H1 (cell line): ENCODE measurements at regions not wholly inside any gene's neighbourhood (a gene's known extent, or its start where the extent isn't known, plus 50 kb on each side); places are given as distances from the start of the nearest gene placed in this dataset.

Experiments used
- CTCF ChIA-PET: fragments of 300-600 bp; sonication (Branson Sonifier 250); formaldehyde crosslinking; loops from one replicate; lab custom pipeline; 2021; ENCODE audit not compliant: partially characterized antibody; lab: Charles Lee
- POLR2A ChIA-PET: fragments of 300-600 bp; sonication (Branson Sonifier 250); formaldehyde crosslinking; loops from one replicate; lab custom pipeline; 2021; ENCODE audit warnings: inconsistent platforms; ENCODE audit not compliant: partially characterized antibody; lab: Charles Lee
- DNase-seq, 2 experiments: peaks; one replicate each; pipeline versions ENCODE4 v3.0.0 to v3.0.0-alpha.2; 2010 to 2022; ENCODE audit warnings: low spot score in 2 of 2, low read depth in 1 of 2, mixed read lengths in 1 of 2
- FAIRE-seq: peaks from 2 replicates; lab custom pipeline; 2011; peaks lifted over from hg19 to GRCh38; lab: Jason Lieb, UNC
- H2AFZ ChIP-seq: 2 replicates; pipeline ENCODE4 v1.8.1; 2012; ENCODE audit warnings: low read length, inconsistent platforms
- H2AK5ac ChIP-seq: 2 replicates; pipeline ENCODE4 v1.6.1; 2013; ENCODE audit warnings: low read depth, low read length
- H2BK120ac ChIP-seq: replicated peaks from 2 replicates; pipeline ENCODE3; 2013; ENCODE audit warnings: low read depth, low read length, inconsistent platforms
- H2BK12ac ChIP-seq: 2 replicates; pipeline ENCODE4 v1.6.1; 2013; ENCODE audit warnings: low read depth, low read length
- H2BK15ac ChIP-seq: 2 replicates; pipeline ENCODE4 v1.6.1; 2013; ENCODE audit warnings: low read length
- H2BK20ac ChIP-seq: 2 replicates; pipeline ENCODE4 v1.6.1; 2013; ENCODE audit warnings: low read length
- H2BK5ac ChIP-seq: 2 replicates; pipeline ENCODE4 v1.6.1; 2013; ENCODE audit warnings: low read depth, low read length
- H3K14ac ChIP-seq: 2 replicates; pipeline ENCODE4 v1.6.1; 2013; ENCODE audit warnings: inconsistent platforms; ENCODE audit not compliant: insufficient read length
- H3K18ac ChIP-seq: 2 replicates; pipeline ENCODE4 v1.6.1; 2013; ENCODE audit warnings: low read length; ENCODE audit errors: extremely low read depth
- H3K23ac ChIP-seq: 2 replicates; pipeline ENCODE4 v1.6.1; 2013; ENCODE audit warnings: inconsistent platforms; ENCODE audit not compliant: insufficient read length
- H3K23me2 ChIP-seq: 2 replicates; pipeline ENCODE4 v1.6.1; 2013; ENCODE audit warnings: low read depth, low read length
- H3K27ac ChIP-seq: 2 replicates; pipeline ENCODE4 v1.6.1; 2011; ENCODE audit warnings: low read depth, low read length, inconsistent platforms
- H3K27me3 ChIP-seq, 4 experiments: replicated peaks in 1 of 4; 1 replicate in 1 of 4; 2 replicates in 3 of 4; pipeline versions ENCODE4 v1.6.1 to v1.8.1; 2011 to 2013; ENCODE audit warnings: low read length in 3 of 4, mild to moderate bottlenecking in 3 of 4, inconsistent platforms in 2 of 4, mixed read lengths in 2 of 4, moderate library complexity in 1 of 4; ENCODE audit not compliant: control insufficient read depth in 3 of 4, insufficient read depth in 3 of 4; ENCODE audit errors: extremely low read depth in 1 of 4
- H3K36me3 ChIP-seq, 4 experiments: 2 replicates each; pipeline versions ENCODE4 v1.6.1 to v1.8.1; 2011 to 2013; ENCODE audit warnings: mild to moderate bottlenecking in 4 of 4, low read length in 3 of 4, moderate library complexity in 2 of 4, control low read depth in 1 of 4, inconsistent platforms in 1 of 4; ENCODE audit not compliant: insufficient read depth in 4 of 4, control insufficient read depth in 2 of 4
- H3K4ac ChIP-seq: replicated peaks from 2 replicates; pipeline ENCODE3; 2013; ENCODE audit warnings: low read length, low read depth, mixed read lengths, inconsistent platforms; ENCODE audit not compliant: insufficient read length
- H3K4me1 ChIP-seq, 4 experiments: replicated peaks in 1 of 4; 1 replicate in 1 of 4; 2 replicates in 3 of 4; pipeline versions ENCODE4 v1.6.1 to v1.8.1; 2011 to 2013; ENCODE audit warnings: low read length in 3 of 4, inconsistent platforms in 2 of 4, mixed read lengths in 1 of 4; ENCODE audit not compliant: insufficient read depth in 4 of 4, control insufficient read depth in 3 of 4
- H3K4me2 ChIP-seq, 2 experiments: 2 replicates each; pipeline versions ENCODE4 v1.6.1 to v1.8.1; 2011 to 2013; ENCODE audit warnings: low read depth in 2 of 2, low read length in 2 of 2, control low read depth in 1 of 2, inconsistent platforms in 1 of 2, mild to moderate bottlenecking in 1 of 2; ENCODE audit not compliant: insufficient read depth in 1 of 2
- H3K4me3 ChIP-seq, 4 experiments: fragments of 200-600, 300-600 bp in 1 of 4; sonication (generic), shearing (Covaris generic), sonication (Bioruptor Twin) in 1 of 4; 2 replicates each; pipeline versions ENCODE4 v1.5.1 to v1.8.1; 2011 to 2016; ENCODE audit warnings: low read length in 4 of 4, low read depth in 3 of 4, control low read depth in 2 of 4, inconsistent platforms in 2 of 4, mild to moderate bottlenecking in 2 of 4, mixed read lengths in 1 of 4, moderate library complexity in 1 of 4; ENCODE audit not compliant: insufficient read depth in 2 of 4; ENCODE audit errors: extremely low read depth in 1 of 4
- H3K56ac ChIP-seq: replicated peaks from 2 replicates; pipeline ENCODE3; 2013; ENCODE audit warnings: low read depth, mild to moderate bottlenecking, mixed read lengths, low read length, inconsistent platforms; ENCODE audit not compliant: insufficient read length
- H3K79me1 ChIP-seq: 2 replicates; pipeline ENCODE4 v1.6.1; 2013; ENCODE audit warnings: low read depth, low read length, control low read depth
- H3K79me2 ChIP-seq, 2 experiments: 2 replicates each; pipeline versions ENCODE4 v1.6.1 to v1.8.1; 2012 to 2013; ENCODE audit warnings: low read length in 2 of 2, mild to moderate bottlenecking in 2 of 2, inconsistent platforms in 1 of 2; ENCODE audit not compliant: insufficient read depth in 2 of 2, control insufficient read depth in 1 of 2
- H3K9ac ChIP-seq, 4 experiments: replicated peaks in 1 of 4; 1 replicate in 1 of 4; 2 replicates in 3 of 4; pipeline versions ENCODE4 v1.6.1 to v1.8.1; 2011 to 2013; ENCODE audit warnings: low read depth in 3 of 4, low read length in 3 of 4, control low read depth in 2 of 4, mild to moderate bottlenecking in 2 of 4, moderate library complexity in 2 of 4, inconsistent platforms in 1 of 4; ENCODE audit errors: extremely low read depth in 1 of 4
- H3K9me3 ChIP-seq, 2 experiments: 2 replicates each; pipeline versions ENCODE4 v1.6.1 to v1.8.1; 2012 to 2013; ENCODE audit warnings: mild to moderate bottlenecking in 2 of 2, moderate library complexity in 2 of 2, control low read depth in 1 of 2, inconsistent platforms in 1 of 2, low read depth in 1 of 2, low read length in 1 of 2, mixed read lengths in 1 of 2; ENCODE audit not compliant: insufficient read depth in 2 of 2
- H4K20me1 ChIP-seq, 2 experiments: replicated peaks in 1 of 2; 2 replicates each; pipeline versions ENCODE3 to v1.8.1; 2011 to 2013; ENCODE audit warnings: inconsistent platforms in 2 of 2, low read length in 2 of 2, mild to moderate bottlenecking in 1 of 2; ENCODE audit not compliant: insufficient read depth in 2 of 2, control insufficient read depth in 1 of 2
- H4K5ac ChIP-seq: 2 replicates; pipeline ENCODE4 v1.6.1; 2013; ENCODE audit warnings: low read length, low read depth, mixed read lengths, inconsistent platforms; ENCODE audit not compliant: insufficient read length
- H4K8ac ChIP-seq: 2 replicates; pipeline ENCODE4 v1.8.0; 2013; ENCODE audit warnings: mild to moderate bottlenecking, moderate library complexity, low read length, inconsistent platforms; ENCODE audit not compliant: insufficient read depth; ENCODE audit errors: extremely low read depth
- H4K91ac ChIP-seq: replicated peaks from 2 replicates; pipeline ENCODE3; 2013; ENCODE audit warnings: low read length, mixed read lengths, inconsistent platforms; ENCODE audit not compliant: insufficient read length
- ASH2L ChIP-seq: fragments of 200-600, 300-600 bp; sonication (generic); IDR thresholded peaks from one replicate; pipeline ENCODE4 v1.7.1; 2017; ENCODE audit warnings: low read length
- BACH1 ChIP-seq: IDR thresholded peaks from 2 replicates; pipeline ENCODE4 v1.6.1; 2012; ENCODE audit warnings: low read length, improper control_type of control experiment
- BRCA1 ChIP-seq: IDR thresholded peaks from 2 replicates; pipeline ENCODE4 v1.6.1; 2012; ENCODE audit warnings: low read depth, low read length, improper control_type of control experiment
- CHD2 ChIP-seq: IDR thresholded peaks from 2 replicates; pipeline ENCODE4 v1.6.1; 2012; ENCODE audit warnings: low read length, improper control_type of control experiment
- EZH2 ChIP-seq: fragments of 200-600 bp; sonication (generic); IDR thresholded peaks from 2 replicates; pipeline ENCODE4 v1.7.1; 2012; ENCODE audit warnings: low read depth, mild to moderate bottlenecking, moderate library complexity, low read length, inconsistent platforms; ENCODE audit not compliant: severe bottlenecking
- JUN ChIP-seq: IDR thresholded peaks from 2 replicates; pipeline ENCODE4 v1.6.1; 2011; ENCODE audit warnings: low read depth, mild to moderate bottlenecking, improper control_type of control experiment, low read length
- KDM1A ChIP-seq: fragments of 200-600, 300-600 bp; sonication (generic); IDR thresholded peaks from 2 replicates; pipeline ENCODE4 v1.7.1; 2016; ENCODE audit warnings: mild to moderate bottlenecking, low read length, borderline replicate concordance
- NANOG ChIP-seq: IDR thresholded peaks from 2 replicates; pipeline ENCODE4 v1.6.1; 2011; ENCODE audit warnings: low read length, low read depth, mild to moderate bottlenecking, inconsistent platforms; ENCODE audit not compliant: insufficient read depth, poor library complexity, severe bottlenecking
- NRF1 ChIP-seq: IDR thresholded peaks from 2 replicates; pipeline ENCODE4 v1.6.1; 2011; ENCODE audit warnings: mild to moderate bottlenecking, low read depth, low read length, improper control_type of control experiment
- RNF2 ChIP-seq: fragments of 200-900, 300-1000 bp; sonication (generic); IDR thresholded peaks from 2 replicates; pipeline ENCODE4 v1.7.1; 2016; ENCODE audit warnings: borderline replicate concordance, low read depth, mild to moderate bottlenecking, antibody characterized with exemption, low read length; ENCODE audit not compliant: poor library complexity, severe bottlenecking; ENCODE audit errors: missing control alignments
- SIRT6 ChIP-seq: IDR thresholded peaks from one replicate; pipeline ENCODE4 v1.7.1; 2012; ENCODE audit warnings: low read length, inconsistent platforms
- SP1 ChIP-seq: IDR thresholded peaks from 2 replicates; pipeline ENCODE4 v1.6.1; 2011; ENCODE audit warnings: low read depth, low read length
- SP2 ChIP-seq: IDR thresholded peaks from 2 replicates; pipeline ENCODE4 v1.6.1; 2012; ENCODE audit warnings: mild to moderate bottlenecking, low read length, inconsistent platforms
- TAF7 ChIP-seq: optimal IDR thresholded peaks from 2 replicates; pipeline ENCODE3; 2011; ENCODE audit warnings: low read depth, mild to moderate bottlenecking, inconsistent platforms, low read length, moderate library complexity, borderline replicate concordance
- TCF12 ChIP-seq: IDR thresholded peaks from 2 replicates; pipeline ENCODE4 v1.6.1; 2011; ENCODE audit warnings: low read depth, mild to moderate bottlenecking, low read length
- TEAD4 ChIP-seq: IDR thresholded peaks from 2 replicates; pipeline ENCODE4 v1.6.1; 2012; ENCODE audit warnings: low read depth, low read length, inconsistent platforms, mixed read lengths
- WGBS, 2 experiments: shearing (Covaris generic) in 1 of 2; methylation state at CpG; one replicate each; pipeline versions ENCODE4 v1.1.6 to v1.1.7; 2013 to 2015; ENCODE audit warnings: low lambda C conversion rate in 2 of 2, mixed read lengths in 2 of 2, inconsistent platforms in 1 of 2, low coverage in 1 of 2, missing lambda C conversion rate in 1 of 2; ENCODE audit not compliant: insufficient replicate concordance in 2 of 2, insufficient coverage in 1 of 2, insufficient read length in 1 of 2; ENCODE audit errors: extremely low coverage in 1 of 2, missing lambda C conversion rate in 1 of 2; 5-methylcytosine and 5-hydroxymethylcytosine counted together

DNA sequence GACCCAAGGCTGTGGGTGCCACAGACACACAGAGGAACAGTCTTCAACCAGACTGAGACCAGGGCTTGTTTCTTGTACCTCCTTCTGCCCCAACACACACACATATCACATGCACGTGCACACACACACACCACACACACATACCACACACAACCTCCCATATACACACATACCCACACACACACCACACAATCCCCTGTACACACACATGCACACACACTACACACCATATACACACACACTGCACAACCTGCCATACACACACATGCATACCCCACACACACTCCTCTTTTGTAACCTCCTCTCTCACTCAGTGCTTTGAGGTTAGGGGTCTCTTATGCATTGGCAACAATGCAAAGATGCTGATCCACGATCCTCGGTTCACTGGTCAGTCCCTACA is 217.0 kb downstream of the AJAP1 start:
- ChIA-PET POLR2A (no interaction called here), CTCF (interaction anchor here (1.0 kb wide), 1 partner anchor 8 kb away, joined by 3 read pairs; no protein-coding TSS in a partner anchor)
- Histone ChIP-seq H2AK5ac (no peak overlapping the region), H3K79me2 (no peaks in the 10 kb centered on the region), H2BK15ac (peak overlapping the region; percentile 61; the same call in 1 of the 2 replicates), H3K23me2 (peaks cover 3% of the 10 kb centered on the region; the same call in 1 of the 2 replicates), H4K8ac (peak overlapping the region; percentile 18; the same call in 1 of the 2 replicates), H2BK5ac (no peak overlapping the region), H3K18ac (no peak overlapping the region), H2BK120ac (no peak overlapping the region), H3K4me3 (no peak overlapping the region), H3K23ac (no peak overlapping the region), H3K56ac (no peak overlapping the region), H4K91ac (peak overlapping the region; percentile 39), H3K9ac (no peak overlapping the region), H3K9me3 (peaks cover 9 to 14% of the 10 kb centered on the region in 2 experiments), H3K4me2 (no peak overlapping the region), H3K79me1 (no peaks in the 10 kb centered on the region), H4K5ac (no peak overlapping the region), H3K4me1 (no peaks in the 10 kb centered on the region), H4K20me1 (peaks cover 0 to 2% of the 10 kb centered on the region in 2 experiments), H3K27ac (no peak overlapping the region), H3K14ac (no peak overlapping the region), H3K36me3 (peaks cover 0 to 3% (median 0%) of the 10 kb centered on the region in 4 experiments; a peak in 2 of 8 replicates), H2AFZ (no peak overlapping the region), H3K4ac (no peak overlapping the region), H3K27me3 (no peaks in the 10 kb centered on the region), H2BK20ac (peak overlapping the region; percentile 72; the same call in 1 of the 2 replicates), H2BK12ac (no peak overlapping the region)
- DNase-seq = no peak
- no peak for FAIRE-seq
- 79% methylated on average over 3 of the region's 3 CpGs; no CpG with 5 or more reads in 1 of the 2 experiments for WGBS, 2 experiments
- TF ChIP-seq TEAD4 (no peak), RNF2 (no peak), EZH2 (no peak), KDM1A (no peak), SP2 (no peak), TCF12 (no peak), ASH2L (no peak), CHD2 (no peak), NRF1 (no peak), JUN (no peak), TAF7 (no peak), SIRT6 (no peak), BACH1 (no peak), NANOG (no peak), BRCA1 (no peak), SP1 (no peak)
